ENCODE measurements at regions not wholly inside any gene's neighbourhood (a gene's known extent, or its start where the extent isn't known, plus 50 kb on each side); places are given as distances from the start of the nearest gene placed in this dataset.

GRCh38 chr5:128613766-128614165, 75.7 kb upstream of the FBN2 start:
- TF ChIP-seq POLR2A (IDR thresholded peaks at IDR 0.05; ENCODE audit: low read depth, low read length) (no peak), TAF1 (IDR thresholded peaks at IDR 0.05; ENCODE audit: borderline replicate concordance, low read depth, low read length) (no peak)
